ENCODE measurements at regions not wholly inside any gene's neighbourhood (a gene's known extent, or its start where the extent isn't known, plus 50 kb on each side); places are given as distances from the start of the nearest gene placed in this dataset.
A peak's percentile ranks its signal among the peaks of the same experiment; 100 is the strongest.

DNA sequence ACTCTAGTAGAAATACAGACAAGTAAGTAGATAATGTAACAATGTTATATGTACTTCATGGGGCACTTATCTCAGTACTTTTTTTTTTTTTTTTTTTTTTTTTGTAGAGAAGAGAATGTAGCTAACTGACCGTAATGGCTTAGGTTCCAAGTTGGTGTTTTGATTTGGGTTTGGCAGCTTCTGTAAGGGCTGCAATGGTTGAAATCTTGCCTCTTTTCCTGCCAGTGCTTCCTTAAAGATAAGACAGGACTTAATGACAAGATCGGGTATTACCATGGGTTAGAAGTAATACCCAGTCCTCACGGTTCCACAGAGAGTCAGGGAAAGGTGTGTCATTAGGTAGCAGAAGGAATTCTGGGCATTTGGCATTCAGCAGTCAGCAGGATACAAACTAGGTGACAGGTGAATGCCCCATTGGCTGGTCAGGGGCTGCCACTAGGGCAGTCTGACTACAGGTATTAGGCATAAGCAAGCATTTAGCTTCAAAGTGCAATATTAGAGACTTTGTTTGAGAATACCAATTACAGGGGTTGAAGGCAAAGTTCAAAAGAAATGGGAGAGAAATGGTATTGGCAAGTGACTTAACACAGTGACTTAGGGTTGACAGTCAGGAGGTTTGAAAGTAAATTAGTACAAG lies 189.4 kb upstream of the RND3 start (continued):
- no peak for TF ChIP-seq GABPA (IDR thresholded peaks at IDR 0.05 in 1 of 2, conservative IDR thresholded peaks at IDR 0.05 in 1 of 2)
- TF ChIP-seq, protein P1, sequence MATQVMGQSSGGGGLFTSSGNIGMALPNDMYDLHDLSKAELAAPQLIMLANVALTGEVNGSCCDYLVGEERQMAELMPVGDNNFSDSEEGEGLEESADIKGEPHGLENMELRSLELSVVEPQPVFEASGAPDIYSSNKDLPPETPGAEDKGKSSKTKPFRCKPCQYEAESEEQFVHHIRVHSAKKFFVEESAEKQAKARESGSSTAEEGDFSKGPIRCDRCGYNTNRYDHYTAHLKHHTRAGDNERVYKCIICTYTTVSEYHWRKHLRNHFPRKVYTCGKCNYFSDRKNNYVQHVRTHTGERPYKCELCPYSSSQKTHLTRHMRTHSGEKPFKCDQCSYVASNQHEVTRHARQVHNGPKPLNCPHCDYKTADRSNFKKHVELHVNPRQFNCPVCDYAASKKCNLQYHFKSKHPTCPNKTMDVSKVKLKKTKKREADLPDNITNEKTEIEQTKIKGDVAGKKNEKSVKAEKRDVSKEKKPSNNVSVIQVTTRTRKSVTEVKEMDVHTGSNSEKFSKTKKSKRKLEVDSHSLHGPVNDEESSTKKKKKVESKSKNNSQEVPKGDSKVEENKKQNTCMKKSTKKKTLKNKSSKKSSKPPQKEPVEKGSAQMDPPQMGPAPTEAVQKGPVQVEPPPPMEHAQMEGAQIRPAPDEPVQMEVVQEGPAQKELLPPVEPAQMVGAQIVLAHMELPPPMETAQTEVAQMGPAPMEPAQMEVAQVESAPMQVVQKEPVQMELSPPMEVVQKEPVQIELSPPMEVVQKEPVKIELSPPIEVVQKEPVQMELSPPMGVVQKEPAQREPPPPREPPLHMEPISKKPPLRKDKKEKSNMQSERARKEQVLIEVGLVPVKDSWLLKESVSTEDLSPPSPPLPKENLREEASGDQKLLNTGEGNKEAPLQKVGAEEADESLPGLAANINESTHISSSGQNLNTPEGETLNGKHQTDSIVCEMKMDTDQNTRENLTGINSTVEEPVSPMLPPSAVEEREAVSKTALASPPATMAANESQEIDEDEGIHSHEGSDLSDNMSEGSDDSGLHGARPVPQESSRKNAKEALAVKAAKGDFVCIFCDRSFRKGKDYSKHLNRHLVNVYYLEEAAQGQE (IDR thresholded peaks at IDR 0.05): peak; percentile 65
- TF ChIP-seq FOXA1 (IDR thresholded peaks at IDR 0.05): no peak
- TF ChIP-seq NR2F2 (IDR thresholded peaks at IDR 0.05): peak; percentile 22
- TF ChIP-seq EGR1 (IDR thresholded peaks at IDR 0.05; ENCODE audit: low read depth in 2 of 2): no peak
- no peak for TF ChIP-seq TAF1 (conservative IDR thresholded peaks at IDR 0.05)

DNA sequence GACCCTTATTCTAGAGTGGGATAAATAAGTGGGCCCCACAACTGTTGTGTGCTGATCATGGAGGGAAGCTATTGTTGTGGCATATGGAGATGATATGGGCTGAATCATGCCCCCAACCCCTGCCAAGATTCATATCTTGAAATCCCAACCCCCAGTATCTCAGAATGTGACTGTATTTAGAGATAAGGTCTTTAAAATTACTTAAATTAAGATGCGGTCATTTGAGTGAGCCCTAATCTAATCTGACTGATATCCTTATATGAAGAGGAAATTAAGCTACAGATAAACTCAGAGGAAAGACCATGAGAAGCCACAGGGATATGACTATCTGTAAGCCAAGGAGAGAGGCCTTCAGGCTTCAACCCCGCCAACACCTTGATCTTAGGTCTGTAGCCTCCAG lies 188.3 kb upstream of the RND3 start:
- Histone ChIP-seq H3K27ac (ENCODE audit: low read depth in 1 of 2, low read length in 2 of 2) (no peak overlapping the region), H3K36me3 (ENCODE audit: control insufficient read depth in 4 of 4, insufficient read depth in 3 of 4, low read depth in 1 of 4, low read length in 3 of 4) (no peaks in the 10 kb centered on the region), H3K9me3 (ENCODE audit: control insufficient read depth in 4 of 4, low read length in 3 of 4) (no peaks in the 10 kb centered on the region), H3K4me1 (ENCODE audit: control insufficient read depth in 4 of 4, insufficient read depth in 4 of 4, low read length in 3 of 4) (peaks cover 2 to 10% (median 8%) of the 10 kb centered on the region in 4 donors), H3K27me3 (ENCODE audit: control insufficient read depth in 4 of 4, insufficient read depth in 4 of 4, low read length in 3 of 4) (no peaks in the 10 kb centered on the region), H3K4me3 (ENCODE audit: low read depth in 1 of 3, low read length in 3 of 3) (no peak overlapping the region), H3K9ac (ENCODE audit: low read depth in 1 of 2, low read length in 2 of 2) (no peak overlapping the region)
- WGBS: 90% methylated on average over 2 of the region's 2 CpGs
- DNase-seq (ENCODE audit: low spot score): no peak
- no peak for TF ChIP-seq FOXA2 (IDR thresholded peaks at IDR 0.05)
- no peak for TF ChIP-seq HNF4A (conservative IDR thresholded peaks at IDR 0.05)
- no peak for TF ChIP-seq YY1 (IDR thresholded peaks at IDR 0.05)
- TF ChIP-seq TAF1 (conservative IDR thresholded peaks at IDR 0.05): no peak

DNA sequence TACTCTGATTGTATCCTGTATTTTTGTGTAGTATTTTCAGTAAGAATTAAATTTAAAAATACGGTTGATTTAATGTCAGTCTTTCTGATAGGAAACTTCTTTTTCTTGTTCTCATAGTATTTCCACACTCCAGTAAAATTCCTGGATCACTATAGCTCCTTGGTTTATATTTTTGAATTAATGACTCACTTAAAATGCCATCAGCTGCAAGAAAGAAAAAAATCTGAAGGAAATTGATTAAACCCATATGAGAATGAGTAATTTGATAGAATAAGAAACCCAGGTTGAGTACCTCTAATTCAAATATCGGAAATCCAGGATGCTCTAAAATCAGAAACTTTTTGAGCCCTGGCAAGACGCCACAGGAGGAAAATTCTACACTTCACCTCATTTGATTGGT lies 186.8 kb upstream of the RND3 start:
- Histone ChIP-seq H3K27ac (ENCODE audit: low read depth in 1 of 2, low read length in 2 of 2) (no peak overlapping the region), H3K4me3 (ENCODE audit: low read depth in 1 of 3, low read length in 3 of 3) (no peak overlapping the region), H3K9ac (ENCODE audit: low read depth in 1 of 2, low read length in 2 of 2) (no peak overlapping the region), H3K36me3 (ENCODE audit: control insufficient read depth in 4 of 4, insufficient read depth in 3 of 4, low read depth in 1 of 4, low read length in 3 of 4) (no peaks in the 10 kb centered on the region), H3K27me3 (ENCODE audit: control insufficient read depth in 4 of 4, insufficient read depth in 4 of 4, low read length in 3 of 4) (no peaks in the 10 kb centered on the region), H3K4me1 (ENCODE audit: control insufficient read depth in 4 of 4, insufficient read depth in 4 of 4, low read length in 3 of 4) (peaks cover 2 to 10% (median 8%) of the 10 kb centered on the region in 4 donors), H3K9me3 (ENCODE audit: control insufficient read depth in 4 of 4, low read length in 3 of 4) (no peaks in the 10 kb centered on the region)
- WGBS: 65% methylated on average over 3 of the region's 3 CpGs
- no peak for DNase-seq (ENCODE audit: low spot score)
- TF ChIP-seq SP1 (IDR thresholded peaks at IDR 0.05): no peak
- TF ChIP-seq FOXA2 (IDR thresholded peaks at IDR 0.05): no peak
- no peak for TF ChIP-seq FOXA1 (IDR thresholded peaks at IDR 0.05)
- no peak for TF ChIP-seq YY1 (IDR thresholded peaks at IDR 0.05)
- TF ChIP-seq GABPA (IDR thresholded peaks at IDR 0.05 in 1 of 2, conservative IDR thresholded peaks at IDR 0.05 in 1 of 2): no peak
- no peak for TF ChIP-seq HNF4A (conservative IDR thresholded peaks at IDR 0.05)
- TF ChIP-seq, protein P1 (IDR thresholded peaks at IDR 0.05): no peak
- TF ChIP-seq RAD21 (IDR thresholded peaks at IDR 0.05): no peak
- TF ChIP-seq, protein P2, sequence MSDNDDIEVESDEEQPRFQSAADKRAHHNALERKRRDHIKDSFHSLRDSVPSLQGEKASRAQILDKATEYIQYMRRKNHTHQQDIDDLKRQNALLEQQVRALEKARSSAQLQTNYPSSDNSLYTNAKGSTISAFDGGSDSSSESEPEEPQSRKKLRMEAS (IDR thresholded peaks at IDR 0.05): no peak

All from liver (tissue), 7 donors.